Neuron (in vitro differentiated cells): ENCODE measurements at regions not wholly inside any gene's neighbourhood (a gene's known extent, or its start where the extent isn't known, plus 50 kb on each side); places are given as distances from the start of the nearest gene placed in this dataset.
"Not testable (repeated sequence)": the region's sequence is repeated elsewhere in the genome, so short reads cannot be mapped to it uniquely, and the experiment has no call there.

Experiments
- H2AFZ ChIP-seq: one replicate; pipeline ENCODE4 v1.6.1; 2013; ENCODE audit warnings: low read depth, mild to moderate bottlenecking, inconsistent platforms, low read length, moderate library complexity
- H3K27me3 ChIP-seq: one replicate; pipeline ENCODE4 v1.6.1; 2013; ENCODE audit warnings: low read length; ENCODE audit not compliant: insufficient read depth
- H3K36me3 ChIP-seq: one replicate; pipeline ENCODE4 v1.6.1; 2013; ENCODE audit warnings: low read length; ENCODE audit not compliant: insufficient read depth
- H3K4me1 ChIP-seq: one replicate; pipeline ENCODE4 v1.6.1; 2013; ENCODE audit warnings: low read length; ENCODE audit not compliant: insufficient read depth
- H3K4me3 ChIP-seq: 2 replicates; pipeline ENCODE4 v1.5.1; 2013; ENCODE audit warnings: mild to moderate bottlenecking, low read length, moderate library complexity
- H3K9me3 ChIP-seq: one replicate; pipeline ENCODE4 v1.6.1; 2013; ENCODE audit warnings: low read length

- not testable (repeated sequence) for H3K36me3 ChIP-seq, H3K4me3 ChIP-seq, H3K4me1 ChIP-seq, H2AFZ ChIP-seq, H3K27me3 ChIP-seq, H3K9me3 ChIP-seq
These were observed 1635.9 kb upstream of the SLC39A10 start for GRCh38 chr2:194021130-194021529.

DNA sequence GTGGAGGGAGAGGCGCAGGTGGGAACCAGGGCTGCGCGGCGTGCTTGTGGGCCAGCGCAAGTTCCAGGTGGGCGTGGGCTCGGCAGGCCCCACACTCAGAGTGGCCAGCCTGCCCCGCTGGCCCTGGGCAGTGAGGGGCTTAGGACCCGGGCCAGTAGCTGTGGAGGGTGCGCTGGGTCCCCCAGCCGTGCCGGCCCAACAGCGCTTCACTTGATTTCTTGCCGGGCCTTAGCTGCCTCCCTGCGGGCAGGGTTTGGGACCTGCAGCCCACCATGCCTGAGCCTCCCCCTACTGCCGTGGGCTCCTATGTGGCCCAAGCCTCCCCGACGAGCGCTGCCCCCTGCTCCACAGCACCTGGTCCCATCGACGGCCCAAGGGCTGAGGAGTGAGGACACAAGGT is 1636.9 kb upstream of the SLC39A10 start:
- H3K4me3 ChIP-seq: no peak overlapping the region
- H3K4me1 ChIP-seq: peaks cover 9% of the 10 kb centered on the region
- H2AFZ ChIP-seq: no peak overlapping the region
- no peaks in the 10 kb centered on the region for H3K9me3 ChIP-seq
- no peaks in the 10 kb centered on the region for H3K36me3 ChIP-seq
- no peaks in the 10 kb centered on the region for H3K27me3 ChIP-seq

- Histone ChIP-seq H3K4me3 (no peak overlapping the region), H3K4me1 (peaks cover 9% of the 10 kb centered on the region), H3K9me3 (no peaks in the 10 kb centered on the region), H3K27me3 (no peaks in the 10 kb centered on the region), H2AFZ (no peak overlapping the region), H3K36me3 (no peaks in the 10 kb centered on the region)
These were observed 1641.3 kb upstream of the SLC39A10 start for GRCh38 chr2:194015751-194016150.

DNA sequence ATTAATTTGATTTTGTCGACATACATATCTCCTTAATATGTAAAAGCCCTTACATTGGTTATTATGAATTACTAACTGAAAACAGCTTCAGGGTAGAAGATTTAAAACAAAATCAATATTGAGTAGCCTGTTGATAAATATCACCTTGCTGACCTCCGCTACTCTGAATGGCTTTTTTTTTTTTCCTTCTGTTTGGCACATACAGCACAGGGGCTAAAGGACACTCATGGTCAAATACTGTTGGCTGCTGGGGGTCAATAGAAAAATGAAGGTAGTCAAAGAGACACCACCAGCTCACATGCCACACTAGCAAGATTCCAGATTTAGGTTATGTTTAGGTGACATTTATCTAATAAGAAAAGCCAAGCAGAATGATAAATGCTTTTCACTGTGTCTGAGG is 1642.4 kb upstream of the SLC39A10 start:
- Histone ChIP-seq H3K27me3 (no peaks in the 10 kb centered on the region), H3K4me3 (no peak overlapping the region)

GRCh38 chr2:194004590-194005206 is 1652.3 kb upstream of the SLC39A10 start:
- H3K4me1 ChIP-seq: no peaks in the 10 kb centered on the region
- H3K4me3 ChIP-seq: no peak overlapping the region
- no peaks in the 10 kb centered on the region for H3K9me3 ChIP-seq
- H3K36me3 ChIP-seq: no peaks in the 10 kb centered on the region
- H2AFZ ChIP-seq: no peak overlapping the region
- H3K27me3 ChIP-seq: no peaks in the 10 kb centered on the region

More for the DNA sequence above, 1642.4 kb upstream of the SLC39A10 start:
- Histone ChIP-seq H2AFZ (no peak overlapping the region), H3K4me1 (peaks cover 9% of the 10 kb centered on the region), H3K9me3 (no peaks in the 10 kb centered on the region), H3K36me3 (no peaks in the 10 kb centered on the region)

- H3K9me3 ChIP-seq: no peaks in the 10 kb centered on the region
These were observed 1653.1 kb upstream of the SLC39A10 start for GRCh38 chr2:194003911-194004310.

DNA sequence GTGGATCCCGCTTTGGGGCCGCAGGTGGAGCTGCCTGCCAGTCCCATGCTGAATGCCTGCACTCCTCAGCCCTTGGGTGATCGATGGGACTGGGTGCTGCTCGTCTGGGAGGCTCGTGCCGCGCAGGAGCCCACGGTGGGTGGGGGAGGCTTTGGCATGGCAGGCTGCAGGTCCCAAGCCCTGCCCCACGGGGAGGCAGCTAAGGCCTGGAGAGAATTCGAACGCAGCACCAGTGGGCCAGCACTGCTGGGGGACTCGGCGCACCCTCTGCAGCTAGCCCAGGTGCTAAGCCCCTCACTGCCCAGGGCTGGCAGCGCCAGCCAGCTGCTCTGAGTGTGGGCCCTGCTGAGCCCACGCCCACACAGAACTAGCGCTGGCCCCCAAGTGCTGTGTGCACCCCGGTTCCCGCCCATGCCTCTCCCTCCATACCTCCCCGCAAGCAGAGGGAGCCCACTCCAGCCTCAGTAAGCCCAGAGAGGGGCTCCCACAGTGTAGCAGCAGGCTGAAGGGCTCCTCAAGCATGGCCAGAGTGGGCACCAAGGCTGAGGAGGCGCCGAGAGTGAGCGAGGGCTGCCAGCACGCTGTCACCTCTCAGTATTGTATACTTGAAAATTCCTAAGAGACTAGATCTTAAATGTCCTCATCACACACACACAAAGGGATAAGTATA is 1654.2 kb upstream of the SLC39A10 start:
- H3K4me1 ChIP-seq: no peaks in the 10 kb centered on the region
- no peak overlapping the region for H3K4me3 ChIP-seq
- H3K27me3 ChIP-seq: no peaks in the 10 kb centered on the region
- H3K36me3 ChIP-seq: no peaks in the 10 kb centered on the region
- H2AFZ ChIP-seq: no peak overlapping the region
- H3K9me3 ChIP-seq: no peaks in the 10 kb centered on the region

More at GRCh38 chr2:194003911-194004310, 1653.1 kb upstream of the SLC39A10 start:
- no peak overlapping the region for H2AFZ ChIP-seq
- no peaks in the 10 kb centered on the region for H3K4me1 ChIP-seq
- H3K27me3 ChIP-seq: no peaks in the 10 kb centered on the region
- H3K36me3 ChIP-seq: no peaks in the 10 kb centered on the region
- H3K4me3 ChIP-seq: no peak overlapping the region

DNA sequence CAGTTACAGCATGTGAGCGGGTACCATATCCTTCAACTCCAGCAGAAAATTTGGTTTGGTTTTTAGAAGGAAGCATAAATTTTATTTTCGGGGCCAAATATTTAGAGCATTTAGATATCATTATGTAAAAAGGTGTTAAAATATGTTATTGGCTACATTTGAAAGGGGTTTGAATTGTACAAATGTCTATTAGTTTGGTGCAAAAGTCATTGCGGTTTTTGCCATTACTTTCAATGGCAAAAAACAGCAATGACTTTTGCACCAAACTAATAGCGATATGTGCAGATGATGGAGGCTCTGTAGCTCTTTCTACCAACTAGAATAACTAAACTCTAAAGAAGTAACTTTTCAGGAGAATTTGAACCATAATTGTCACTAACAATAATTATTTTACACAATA is 1666.2 kb upstream of the SLC39A10 start:
- no peaks in the 10 kb centered on the region for H3K4me1 ChIP-seq
- no peaks in the 10 kb centered on the region for H3K9me3 ChIP-seq
- H3K36me3 ChIP-seq: no peaks in the 10 kb centered on the region
- H3K27me3 ChIP-seq: no peaks in the 10 kb centered on the region
- no peak overlapping the region for H3K4me3 ChIP-seq
- no peak overlapping the region for H2AFZ ChIP-seq

GRCh38 chr2:193989645-193990044 is 1667.4 kb upstream of the SLC39A10 start:
- Histone ChIP-seq H3K9me3 (no peaks in the 10 kb centered on the region), H3K36me3 (no peaks in the 10 kb centered on the region), H2AFZ (no peak overlapping the region), H3K27me3 (no peaks in the 10 kb centered on the region), H3K4me1 (no peaks in the 10 kb centered on the region), H3K4me3 (no peak overlapping the region)

DNA sequence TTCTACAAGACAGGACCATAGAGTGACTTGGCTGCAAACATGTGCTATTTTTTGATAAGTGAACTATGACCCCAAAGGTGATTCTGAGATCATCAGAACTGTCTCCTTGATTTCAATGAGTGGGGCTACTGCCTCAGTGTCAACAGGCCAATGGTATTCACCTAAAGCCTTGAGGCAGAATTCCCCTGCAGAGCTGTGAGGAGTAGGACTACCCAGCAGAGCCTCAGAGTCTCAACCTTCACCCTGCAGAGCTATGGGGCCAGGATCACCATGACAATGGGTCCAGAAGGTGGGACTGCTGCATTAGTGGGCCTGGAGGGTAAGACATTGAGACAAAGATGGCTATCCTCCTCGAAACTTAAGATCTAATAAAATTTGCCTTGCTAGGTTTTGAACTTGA is 1668.2 kb upstream of the SLC39A10 start:
- no peaks in the 10 kb centered on the region for H3K27me3 ChIP-seq
- no peaks in the 10 kb centered on the region for H3K36me3 ChIP-seq
- H2AFZ ChIP-seq: no peak overlapping the region
- no peak overlapping the region for H3K4me3 ChIP-seq
- H3K4me1 ChIP-seq: no peaks in the 10 kb centered on the region
- H3K9me3 ChIP-seq: no peaks in the 10 kb centered on the region

DNA sequence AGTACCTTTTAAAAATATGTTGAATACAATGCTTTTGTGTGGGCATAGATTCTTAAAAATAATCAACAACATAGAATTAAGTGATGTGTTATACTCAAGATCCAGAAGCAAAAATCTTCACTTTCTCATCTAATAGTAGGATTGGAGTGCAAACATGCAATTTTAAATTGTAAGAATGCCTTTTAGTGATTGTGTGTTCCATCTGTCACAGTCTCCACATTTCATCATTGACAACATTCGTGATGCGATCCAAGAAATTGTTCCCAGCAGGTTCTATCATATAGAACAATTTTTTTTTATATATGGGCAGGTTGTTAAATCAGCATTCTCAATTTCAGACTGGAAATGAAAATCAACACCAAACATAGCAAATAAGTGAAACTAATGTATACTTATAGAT is 1671.8 kb upstream of the SLC39A10 start:
- Histone ChIP-seq H3K27me3 (no peaks in the 10 kb centered on the region), H3K4me3 (no peak overlapping the region), H3K36me3 (no peaks in the 10 kb centered on the region), H2AFZ (no peak overlapping the region), H3K4me1 (no peaks in the 10 kb centered on the region), H3K9me3 (no peaks in the 10 kb centered on the region)

- Histone ChIP-seq H3K36me3 (no peaks in the 10 kb centered on the region), H2AFZ (no peak overlapping the region), H3K4me1 (no peaks in the 10 kb centered on the region)
These were observed 1676.4 kb upstream of the SLC39A10 start for GRCh38 chr2:193980599-193980998.

GRCh38 chr2:193973781-193974180 is 1683.2 kb upstream of the SLC39A10 start:
- H3K4me1 ChIP-seq: no peaks in the 10 kb centered on the region
- no peaks in the 10 kb centered on the region for H3K9me3 ChIP-seq
- no peak overlapping the region for H2AFZ ChIP-seq
- H3K27me3 ChIP-seq: no peaks in the 10 kb centered on the region
- H3K36me3 ChIP-seq: no peaks in the 10 kb centered on the region
- H3K4me3 ChIP-seq: no peak overlapping the region

More at GRCh38 chr2:193980599-193980998, 1676.4 kb upstream of the SLC39A10 start:
- no peaks in the 10 kb centered on the region for H3K9me3 ChIP-seq
- H3K27me3 ChIP-seq: no peaks in the 10 kb centered on the region
- no peak overlapping the region for H3K4me3 ChIP-seq

DNA sequence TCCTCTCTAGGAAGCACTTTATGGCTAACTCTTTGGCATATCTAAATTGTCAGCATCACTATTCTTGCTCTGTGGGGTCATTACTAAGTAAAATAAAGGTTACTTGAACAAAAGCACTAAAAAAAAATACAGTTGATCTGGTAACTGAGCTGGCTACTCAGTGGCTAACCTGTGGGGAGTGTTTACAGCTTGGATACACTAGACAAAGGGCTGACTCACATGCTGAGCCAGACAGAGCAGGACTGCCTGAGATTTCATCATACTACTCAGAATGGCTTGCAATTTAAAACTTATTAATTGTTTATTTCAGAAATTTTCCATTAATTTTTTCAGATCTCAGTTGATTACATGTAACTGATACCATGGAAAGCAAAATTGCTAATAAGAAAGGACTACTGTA is 1690.4 kb upstream of the SLC39A10 start:
- peak overlapping the region; percentile 72 for H2AFZ ChIP-seq
- H3K36me3 ChIP-seq: no peaks in the 10 kb centered on the region
- H3K4me1 ChIP-seq: peaks cover 4% of the 10 kb centered on the region
- H3K27me3 ChIP-seq: no peaks in the 10 kb centered on the region
- no peak overlapping the region for H3K4me3 ChIP-seq
- no peaks in the 10 kb centered on the region for H3K9me3 ChIP-seq
